ENCODE measurements at regions not wholly inside any gene's neighbourhood (a gene's known extent, or its start where the extent isn't known, plus 50 kb on each side); places are given as distances from the start of the nearest gene placed in this dataset.

GRCh38 chr4:178082906-178083305, 640.7 kb upstream of the AGA start:
- no peak overlapping the region for H2AFZ ChIP-seq (ENCODE audit: low read length)
- no peaks in the 10 kb centered on the region for H3K4me1 ChIP-seq (ENCODE audit: insufficient read depth, low read length)
- H3K9me3 ChIP-seq (ENCODE audit: low read depth, low read length), result peaks cover 3% of the 10 kb centered on the region
- TF ChIP-seq CTCF (IDR thresholded peaks at IDR 0.05; ENCODE audit: extremely low read depth, low read depth, low read length), result no peak
- no peak overlapping the region for H3K4me2 ChIP-seq (ENCODE audit: insufficient read depth, low read length)
- no peak overlapping the region for H3K4me3 ChIP-seq (ENCODE audit: insufficient read depth, low read length)
- no peaks in the 10 kb centered on the region for H3K27me3 ChIP-seq (ENCODE audit: insufficient read depth, low read length)
- no peak for DNase-seq (ENCODE audit: insufficient read length, low spot score, missing footprints)
- H3K36me3 ChIP-seq (ENCODE audit: insufficient read depth, low read length), result no peaks in the 10 kb centered on the region
- H3K27ac ChIP-seq (ENCODE audit: low read depth, low read length), result no peak overlapping the region
- H3K79me2 ChIP-seq (ENCODE audit: insufficient read depth, low read length), result no peaks in the 10 kb centered on the region
- no peaks in the 10 kb centered on the region for H4K20me1 ChIP-seq (ENCODE audit: insufficient read depth, low read length)

- Histone ChIP-seq H3K27me3 (ENCODE audit: insufficient read depth, low read length) (no peaks in the 10 kb centered on the region), H3K27ac (ENCODE audit: low read depth, low read length) (no peak overlapping the region), H3K4me1 (ENCODE audit: insufficient read depth, low read length) (no peaks in the 10 kb centered on the region), H3K4me2 (ENCODE audit: insufficient read depth, low read length) (no peak overlapping the region), H4K20me1 (ENCODE audit: insufficient read depth, low read length) (no peaks in the 10 kb centered on the region), H3K36me3 (ENCODE audit: insufficient read depth, low read length) (no peaks in the 10 kb centered on the region), H3K9me3 (ENCODE audit: low read depth, low read length) (peaks cover 3% of the 10 kb centered on the region), H3K4me3 (ENCODE audit: insufficient read depth, low read length) (no peak overlapping the region), H3K79me2 (ENCODE audit: insufficient read depth, low read length) (no peaks in the 10 kb centered on the region), H2AFZ (ENCODE audit: low read length) (no peak overlapping the region)
- DNase-seq (ENCODE audit: insufficient read length, low spot score, missing footprints), result no peak
- no peak for TF ChIP-seq CTCF (IDR thresholded peaks at IDR 0.05; ENCODE audit: extremely low read depth, low read depth, low read length)
Observed at GRCh38 chr4:178083968-178084367, 641.7 kb upstream of the AGA start.

GRCh38 chr4:178086320-178086719, 644.1 kb upstream of the AGA start:
- TF ChIP-seq CTCF (IDR thresholded peaks at IDR 0.05; ENCODE audit: extremely low read depth, low read depth, low read length), result no peak

GRCh38 chr4:178090640-178091411, 648.6 kb upstream of the AGA start:
- Histone ChIP-seq H3K36me3 (ENCODE audit: insufficient read depth, low read length) (no peaks in the 10 kb centered on the region), H3K4me2 (ENCODE audit: insufficient read depth, low read length) (no peak overlapping the region), H3K27ac (ENCODE audit: low read depth, low read length) (no peak overlapping the region), H3K4me3 (ENCODE audit: insufficient read depth, low read length) (no peak overlapping the region), H3K27me3 (ENCODE audit: insufficient read depth, low read length) (no peaks in the 10 kb centered on the region), H3K4me1 (ENCODE audit: insufficient read depth, low read length) (no peaks in the 10 kb centered on the region), H3K9me3 (ENCODE audit: low read depth, low read length) (peaks cover 2% of the 10 kb centered on the region), H3K79me2 (ENCODE audit: insufficient read depth, low read length) (no peaks in the 10 kb centered on the region), H4K20me1 (ENCODE audit: insufficient read depth, low read length) (no peaks in the 10 kb centered on the region), H2AFZ (ENCODE audit: low read length) (no peak overlapping the region)
- DNase-seq (ENCODE audit: insufficient read length, low spot score, missing footprints), result no peak
- no peak for TF ChIP-seq CTCF (IDR thresholded peaks at IDR 0.05; ENCODE audit: extremely low read depth, low read depth, low read length)

More at GRCh38 chr4:178086320-178086719, 644.1 kb upstream of the AGA start:
- H3K79me2 ChIP-seq (ENCODE audit: insufficient read depth, low read length), result no peaks in the 10 kb centered on the region
- DNase-seq (ENCODE audit: insufficient read length, low spot score, missing footprints), result no peak
- H3K36me3 ChIP-seq (ENCODE audit: insufficient read depth, low read length), result no peaks in the 10 kb centered on the region
- H3K27me3 ChIP-seq (ENCODE audit: insufficient read depth, low read length), result no peaks in the 10 kb centered on the region
- no peaks in the 10 kb centered on the region for H3K4me1 ChIP-seq (ENCODE audit: insufficient read depth, low read length)
- H3K27ac ChIP-seq (ENCODE audit: low read depth, low read length), result no peak overlapping the region
- no peak overlapping the region for H2AFZ ChIP-seq (ENCODE audit: low read length)
- peaks cover 3% of the 10 kb centered on the region for H3K9me3 ChIP-seq (ENCODE audit: low read depth, low read length)
- no peak overlapping the region for H3K4me2 ChIP-seq (ENCODE audit: insufficient read depth, low read length)
- no peaks in the 10 kb centered on the region for H4K20me1 ChIP-seq (ENCODE audit: insufficient read depth, low read length)
- no peak overlapping the region for H3K4me3 ChIP-seq (ENCODE audit: insufficient read depth, low read length)
